ENCODE measurements at regions not wholly inside any gene's neighbourhood (a gene's known extent, or its start where the extent isn't known, plus 50 kb on each side); places are given as distances from the start of the nearest gene placed in this dataset.

DNA sequence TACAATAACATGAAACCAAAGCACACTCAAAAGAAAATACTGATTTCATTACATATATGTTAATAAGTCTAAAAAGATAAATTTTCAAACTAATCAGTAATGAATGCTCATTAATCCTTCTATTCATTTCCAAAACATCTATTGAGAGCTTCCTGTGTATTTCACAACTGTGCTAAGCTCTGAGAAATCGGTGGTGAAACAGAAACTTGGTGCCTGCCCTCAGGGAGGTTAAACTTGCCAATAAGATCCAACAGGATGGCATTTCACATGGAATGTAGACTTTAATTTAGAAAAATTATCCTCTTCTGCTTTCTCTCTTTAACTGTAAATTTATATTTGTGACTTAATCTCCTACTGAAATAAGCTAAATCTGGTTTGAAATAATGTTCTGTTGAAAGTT is 70.9 kb upstream of the SLC38A4 start:
- intact Hi-C loops (cut with micrococcal nuclease; ENCODE audit: unreplicated experiment) = no loop called here
- Histone ChIP-seq H3K9me3 (ENCODE audit: insufficient read depth, low read depth) (no peaks in the 10 kb centered on the region), H3K79me2 (ENCODE audit: low read depth) (no peaks in the 10 kb centered on the region), H3K4me1 (replicated peaks; ENCODE audit: insufficient read depth) (no peaks in the 10 kb centered on the region), H3K9me2 (ENCODE audit: insufficient read depth) (no peaks in the 10 kb centered on the region), H3F3A (ENCODE audit: insufficient read depth, low read depth) (no peaks in the 10 kb centered on the region), H4K20me1 (ENCODE audit: insufficient read depth) (no peaks in the 10 kb centered on the region), H3K4me2 (no peak overlapping the region), H3K27ac (no peak overlapping the region), H3K27me3 (ENCODE audit: insufficient read depth, low read depth) (no peaks in the 10 kb centered on the region), H3K36me3 (ENCODE audit: low read depth) (no peaks in the 10 kb centered on the region), H3K4me3 (no peak overlapping the region), H2AFZ (peak overlapping the region; percentile 13; the same call in 1 of the 2 replicates)
- POLR2A ChIA-PET (ENCODE audit: unreplicated experiment) = no interaction called here
- TF ChIP-seq, protein P1, sequence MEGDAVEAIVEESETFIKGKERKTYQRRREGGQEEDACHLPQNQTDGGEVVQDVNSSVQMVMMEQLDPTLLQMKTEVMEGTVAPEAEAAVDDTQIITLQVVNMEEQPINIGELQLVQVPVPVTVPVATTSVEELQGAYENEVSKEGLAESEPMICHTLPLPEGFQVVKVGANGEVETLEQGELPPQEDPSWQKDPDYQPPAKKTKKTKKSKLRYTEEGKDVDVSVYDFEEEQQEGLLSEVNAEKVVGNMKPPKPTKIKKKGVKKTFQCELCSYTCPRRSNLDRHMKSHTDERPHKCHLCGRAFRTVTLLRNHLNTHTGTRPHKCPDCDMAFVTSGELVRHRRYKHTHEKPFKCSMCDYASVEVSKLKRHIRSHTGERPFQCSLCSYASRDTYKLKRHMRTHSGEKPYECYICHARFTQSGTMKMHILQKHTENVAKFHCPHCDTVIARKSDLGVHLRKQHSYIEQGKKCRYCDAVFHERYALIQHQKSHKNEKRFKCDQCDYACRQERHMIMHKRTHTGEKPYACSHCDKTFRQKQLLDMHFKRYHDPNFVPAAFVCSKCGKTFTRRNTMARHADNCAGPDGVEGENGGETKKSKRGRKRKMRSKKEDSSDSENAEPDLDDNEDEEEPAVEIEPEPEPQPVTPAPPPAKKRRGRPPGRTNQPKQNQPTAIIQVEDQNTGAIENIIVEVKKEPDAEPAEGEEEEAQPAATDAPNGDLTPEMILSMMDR (conservative IDR thresholded peaks at IDR 0.05) = no peak
- no peak for TF ChIP-seq EZH2 (IDR thresholded peaks at IDR 0.05; ENCODE audit: low read depth)
- BruUV-seq (replicated peaks) = no TSS peak
- no peak for DNase-seq
- CTCF ChIA-PET = no interaction called here

DNA sequence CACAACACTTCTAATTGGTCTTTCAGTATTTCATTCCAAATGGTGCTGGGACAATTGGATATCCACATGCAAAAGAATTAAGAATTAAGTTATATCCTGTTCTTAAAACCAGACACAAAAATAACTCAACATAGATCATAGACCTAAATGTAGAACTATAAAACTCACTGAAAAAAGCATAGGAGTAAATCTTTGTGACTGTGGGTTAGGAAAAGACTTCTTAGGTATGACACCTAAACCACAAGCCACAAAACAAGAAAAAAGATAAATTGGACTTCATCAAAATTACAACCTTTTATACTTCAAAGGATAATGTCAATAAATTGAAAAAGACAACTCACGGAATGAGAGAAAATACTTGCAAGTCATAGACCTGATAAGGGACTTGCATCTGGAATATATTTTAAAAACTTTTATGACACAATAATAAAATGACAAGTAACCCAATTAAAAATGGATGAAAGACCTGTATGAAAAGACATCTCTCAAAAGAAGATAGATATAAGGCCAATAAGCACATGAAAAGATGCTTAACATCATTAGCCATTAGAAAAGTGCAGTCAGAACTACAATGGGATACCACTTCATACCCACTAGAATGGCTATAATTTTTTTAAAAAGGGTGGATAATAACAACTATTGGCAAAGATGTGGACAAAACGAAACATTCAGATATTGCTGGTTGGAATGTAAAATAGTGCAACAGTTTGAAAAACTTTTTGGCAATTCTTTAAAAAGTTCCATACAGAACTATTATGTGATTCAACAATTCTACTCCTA is 72.5 kb upstream of the SLC38A4 start:
- H3K4me3 ChIP-seq = no peak overlapping the region
- H3K27ac ChIP-seq = no peak overlapping the region
- intact Hi-C loops (cut with micrococcal nuclease; ENCODE audit: unreplicated experiment) = no loop called here
- TF ChIP-seq EZH2 (IDR thresholded peaks at IDR 0.05; ENCODE audit: low read depth) = no peak
- TF ChIP-seq, protein P1 (conservative IDR thresholded peaks at IDR 0.05) = no peak
- H3K9me3 ChIP-seq (ENCODE audit: insufficient read depth, low read depth) = no peaks in the 10 kb centered on the region
- H3F3A ChIP-seq (ENCODE audit: insufficient read depth, low read depth) = no peaks in the 10 kb centered on the region
- H3K4me2 ChIP-seq = no peak overlapping the region
- H3K9me2 ChIP-seq (ENCODE audit: insufficient read depth) = no peaks in the 10 kb centered on the region
- no peaks in the 10 kb centered on the region for H3K27me3 ChIP-seq (ENCODE audit: insufficient read depth, low read depth)
- no peak for DNase-seq
- H3K79me2 ChIP-seq (ENCODE audit: low read depth) = no peaks in the 10 kb centered on the region
- H2AFZ ChIP-seq = no peak overlapping the region
- no TSS peak for BruUV-seq (replicated peaks)
- H3K4me1 ChIP-seq (replicated peaks; ENCODE audit: insufficient read depth) = no peaks in the 10 kb centered on the region
- H3K36me3 ChIP-seq (ENCODE audit: low read depth) = no peaks in the 10 kb centered on the region
- H4K20me1 ChIP-seq (ENCODE audit: insufficient read depth) = no peaks in the 10 kb centered on the region
- ChIA-PET CTCF (no interaction called here), POLR2A (ENCODE audit: unreplicated experiment) (no interaction called here)

DNA sequence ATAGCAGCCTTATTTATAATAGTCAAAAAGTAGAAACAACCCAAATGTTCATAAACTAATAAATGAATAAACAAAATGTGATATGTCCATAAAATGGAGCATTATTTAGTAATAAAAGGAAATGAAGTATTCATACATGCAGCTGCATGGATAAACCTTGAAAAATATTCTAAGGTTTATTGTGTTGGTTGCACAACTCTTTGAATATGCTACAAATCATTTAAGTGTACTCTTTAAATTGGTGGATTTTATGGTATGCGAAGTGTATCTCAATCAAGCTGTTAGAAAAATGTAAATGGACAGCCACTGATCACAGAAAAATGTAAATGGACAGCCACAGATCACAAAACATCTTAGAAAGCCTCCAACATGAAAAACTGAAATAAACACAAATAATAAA is 73.2 kb upstream of the SLC38A4 start:
- Histone ChIP-seq H3K27me3 (ENCODE audit: insufficient read depth, low read depth) (no peaks in the 10 kb centered on the region), H3K79me2 (ENCODE audit: low read depth) (no peaks in the 10 kb centered on the region), H3K4me1 (replicated peaks; ENCODE audit: insufficient read depth) (no peaks in the 10 kb centered on the region), H3K9me3 (ENCODE audit: insufficient read depth, low read depth) (no peaks in the 10 kb centered on the region), H3K4me3 (no peak overlapping the region), H3K9me2 (ENCODE audit: insufficient read depth) (no peaks in the 10 kb centered on the region), H3F3A (ENCODE audit: insufficient read depth, low read depth) (no peaks in the 10 kb centered on the region), H3K27ac (no peak overlapping the region), H4K20me1 (ENCODE audit: insufficient read depth) (no peaks in the 10 kb centered on the region), H3K4me2 (no peak overlapping the region), H2AFZ (no peak overlapping the region), H3K36me3 (ENCODE audit: low read depth) (no peaks in the 10 kb centered on the region)
- intact Hi-C loops (cut with micrococcal nuclease; ENCODE audit: unreplicated experiment) = no loop called here
- BruUV-seq (replicated peaks) = no TSS peak
- DNase-seq = no peak
- TF ChIP-seq, protein P1 (conservative IDR thresholded peaks at IDR 0.05) = no peak
- CTCF ChIA-PET = no interaction called here
- POLR2A ChIA-PET (ENCODE audit: unreplicated experiment) = no interaction called here
